ENCODE measurements at regions not wholly inside any gene's neighbourhood (a gene's known extent, or its start where the extent isn't known, plus 50 kb on each side); places are given as distances from the start of the nearest gene placed in this dataset.

- TF ChIP-seq GABPA (IDR thresholded peaks at IDR 0.05; ENCODE audit: low read depth) (no peak), FOSL2 (IDR thresholded peaks at IDR 0.05; ENCODE audit: borderline replicate concordance, low read depth) (no peak), ELF1 (IDR thresholded peaks at IDR 0.05) (no peak), CHD2 (IDR thresholded peaks at IDR 0.05; ENCODE audit: low read length, partially characterized antibody) (no peak), FOXM1 (IDR thresholded peaks at IDR 0.05; ENCODE audit: low read depth) (no peak), USF1 (IDR thresholded peaks at IDR 0.05; ENCODE audit: borderline replicate concordance, low read depth) (no peak), MAX (IDR thresholded peaks at IDR 0.05; ENCODE audit: low read depth) (no peak), SIN3A (IDR thresholded peaks at IDR 0.05; ENCODE audit: borderline replicate concordance, low read depth, low read length) (no peak)
Measured at GRCh38 chr4:14267373-14268060, 640.0 kb upstream of the BOD1L1 start (continued).

DNA sequence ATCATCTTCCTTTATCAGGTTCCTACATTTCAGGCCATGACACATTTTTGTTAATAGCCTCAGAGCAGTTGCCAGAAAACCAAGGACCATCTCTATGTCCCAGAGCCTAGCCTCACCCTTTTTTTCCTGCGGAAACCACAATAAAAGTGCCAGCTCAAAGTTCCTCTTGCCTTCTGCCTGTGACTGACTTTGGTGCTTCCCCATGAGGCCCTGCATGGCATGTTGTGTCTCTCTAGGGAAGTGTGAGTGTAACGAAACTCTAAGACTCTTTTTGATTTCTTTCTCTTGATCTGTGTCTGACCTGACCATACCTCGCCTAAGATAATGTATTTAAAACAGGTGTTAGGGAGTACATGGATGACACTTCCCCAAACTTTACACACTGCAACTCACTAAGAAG, 642.3 kb upstream of the BOD1L1 start:
- CTCF ChIA-PET = no interaction called here

More for the DNA sequence above, 642.3 kb upstream of the BOD1L1 start:
- no peaks in the 10 kb centered on the region for H3K4me1 ChIP-seq (ENCODE audit: control insufficient read depth in 1 of 2, insufficient read depth in 2 of 2, low read depth in 1 of 2, low read length in 1 of 2)
- no peaks in the 10 kb centered on the region for H3K27me3 ChIP-seq (ENCODE audit: insufficient read depth)
- 47% methylated on average over 3 of the region's 3 CpGs for WGBS (ENCODE audit: low lambda C conversion rate)
- H3K27ac ChIP-seq (ENCODE audit: low read depth in 2 of 2, low read length in 1 of 2) = no peak overlapping the region
- DNase-seq = no peak
- H3K79me2 ChIP-seq (ENCODE audit: insufficient read depth) = no peaks in the 10 kb centered on the region
- no peaks in the 10 kb centered on the region for H3K36me3 ChIP-seq (replicated peaks in 1 of 2; ENCODE audit: control insufficient read depth in 1 of 2, insufficient read depth in 2 of 2, low read length in 1 of 2)
- H3F3A ChIP-seq (replicated peaks; ENCODE audit: insufficient read depth) = no peaks in the 10 kb centered on the region
- no peaks in the 10 kb centered on the region for H3K9me2 ChIP-seq
- no peaks in the 10 kb centered on the region for H4K20me1 ChIP-seq (ENCODE audit: insufficient read depth)
- no peak overlapping the region for H3K9ac ChIP-seq
- H3K4me2 ChIP-seq = no peak overlapping the region
- H2AFZ ChIP-seq (ENCODE audit: low read depth) = no peak overlapping the region
- POLR2A ChIA-PET = no interaction called here
- H3K9me3 ChIP-seq = no peaks in the 10 kb centered on the region
- H3K4me3 ChIP-seq (ENCODE audit: low read depth in 2 of 2, low read length in 1 of 2) = no peak overlapping the region
- no peak for TF ChIP-seq RFX5 (IDR thresholded peaks at IDR 0.05; ENCODE audit: low read length)
- TF ChIP-seq, protein P1, sequence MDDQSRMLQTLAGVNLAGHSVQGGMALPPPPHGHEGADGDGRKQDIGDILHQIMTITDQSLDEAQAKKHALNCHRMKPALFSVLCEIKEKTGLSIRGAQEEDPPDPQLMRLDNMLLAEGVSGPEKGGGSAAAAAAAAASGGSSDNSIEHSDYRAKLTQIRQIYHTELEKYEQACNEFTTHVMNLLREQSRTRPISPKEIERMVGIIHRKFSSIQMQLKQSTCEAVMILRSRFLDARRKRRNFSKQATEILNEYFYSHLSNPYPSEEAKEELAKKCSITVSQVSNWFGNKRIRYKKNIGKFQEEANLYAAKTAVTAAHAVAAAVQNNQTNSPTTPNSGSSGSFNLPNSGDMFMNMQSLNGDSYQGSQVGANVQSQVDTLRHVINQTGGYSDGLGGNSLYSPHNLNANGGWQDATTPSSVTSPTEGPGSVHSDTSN (IDR thresholded peaks at IDR 0.05) = no peak
- TF ChIP-seq IRF3 (IDR thresholded peaks at IDR 0.05; ENCODE audit: low read depth, low read length) = no peak
- no peak for TF ChIP-seq GABPA (IDR thresholded peaks at IDR 0.05; ENCODE audit: low read depth)
- no peak for TF ChIP-seq NFIC (IDR thresholded peaks at IDR 0.05; ENCODE audit: borderline replicate concordance)
- TF ChIP-seq RXRA (IDR thresholded peaks at IDR 0.05; ENCODE audit: borderline replicate concordance, low read depth) = no peak
- no peak for TF ChIP-seq FOSL2 (IDR thresholded peaks at IDR 0.05; ENCODE audit: borderline replicate concordance, low read depth)
- no peak for TF ChIP-seq CTCF (IDR thresholded peaks at IDR 0.05)
- no peak for TF ChIP-seq CHD2 (IDR thresholded peaks at IDR 0.05; ENCODE audit: low read length, partially characterized antibody)
- no peak for TF ChIP-seq RAD21 (IDR thresholded peaks at IDR 0.05; ENCODE audit: low read length)
- TF ChIP-seq TEAD4 (IDR thresholded peaks at IDR 0.05; ENCODE audit: borderline replicate concordance, insufficient read depth) = no peak
- no peak for TF ChIP-seq SMC3 (IDR thresholded peaks at IDR 0.05; ENCODE audit: low read depth, low read length)
- TF ChIP-seq, protein P2, sequence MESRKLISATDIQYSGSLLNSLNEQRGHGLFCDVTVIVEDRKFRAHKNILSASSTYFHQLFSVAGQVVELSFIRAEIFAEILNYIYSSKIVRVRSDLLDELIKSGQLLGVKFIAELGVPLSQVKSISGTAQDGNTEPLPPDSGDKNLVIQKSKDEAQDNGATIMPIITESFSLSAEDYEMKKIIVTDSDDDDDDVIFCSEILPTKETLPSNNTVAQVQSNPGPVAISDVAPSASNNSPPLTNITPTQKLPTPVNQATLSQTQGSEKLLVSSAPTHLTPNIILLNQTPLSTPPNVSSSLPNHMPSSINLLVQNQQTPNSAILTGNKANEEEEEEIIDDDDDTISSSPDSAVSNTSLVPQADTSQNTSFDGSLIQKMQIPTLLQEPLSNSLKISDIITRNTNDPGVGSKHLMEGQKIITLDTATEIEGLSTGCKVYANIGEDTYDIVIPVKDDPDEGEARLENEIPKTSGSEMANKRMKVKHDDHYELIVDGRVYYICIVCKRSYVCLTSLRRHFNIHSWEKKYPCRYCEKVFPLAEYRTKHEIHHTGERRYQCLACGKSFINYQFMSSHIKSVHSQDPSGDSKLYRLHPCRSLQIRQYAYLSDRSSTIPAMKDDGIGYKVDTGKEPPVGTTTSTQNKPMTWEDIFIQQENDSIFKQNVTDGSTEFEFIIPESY (IDR thresholded peaks at IDR 0.05; ENCODE audit: borderline replicate concordance, low read depth) = no peak
- TF ChIP-seq EP300 (IDR thresholded peaks at IDR 0.05; ENCODE audit: borderline replicate concordance in 1 of 2, low read depth in 1 of 2, low read length in 1 of 2) = no peak
- TF ChIP-seq SIN3A (IDR thresholded peaks at IDR 0.05; ENCODE audit: borderline replicate concordance, low read depth, low read length) = no peak
- no peak for TF ChIP-seq JUND (IDR thresholded peaks at IDR 0.05)
- no peak for TF ChIP-seq EZH2phosphoT487 (IDR thresholded peaks at IDR 0.05; ENCODE audit: borderline replicate concordance, low read depth)
- no peak for TF ChIP-seq USF1 (IDR thresholded peaks at IDR 0.05; ENCODE audit: borderline replicate concordance, low read depth)
- no peak for TF ChIP-seq USF2 (IDR thresholded peaks at IDR 0.05; ENCODE audit: borderline replicate concordance, low read depth, low read length)

Measured in SK-N-SH (cell line).